COR-L47 (cell line): ENCODE measurements at regions not wholly inside any gene's neighbourhood (a gene's known extent, or its start where the extent isn't known, plus 50 kb on each side); places are given as distances from the start of the nearest gene placed in this dataset.

Experiments
- DNase-seq: peaks from one replicate; lab custom pipeline; 2025; lab: John Stamatoyannopoulos, UW

DNA sequence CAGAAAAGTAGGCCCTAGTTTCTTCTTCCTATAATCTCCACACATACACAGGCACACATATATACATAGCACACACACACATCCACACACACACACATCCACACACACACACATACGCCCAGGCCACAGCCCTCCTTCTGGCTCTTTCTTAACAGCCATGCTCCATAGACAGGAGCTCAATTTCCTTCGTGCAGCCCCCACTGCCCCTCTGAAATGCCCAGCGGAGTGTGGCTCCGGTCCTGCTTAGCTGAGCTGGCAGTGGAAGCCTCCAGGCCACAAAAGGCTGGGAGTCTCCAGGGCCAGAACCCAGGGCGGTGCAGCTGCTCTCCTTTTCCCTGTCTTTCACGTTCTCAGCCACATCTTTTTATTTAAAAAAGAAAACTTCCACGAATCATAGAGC lies 282.9 kb upstream of the IGFBP3 start:
- no peak for DNase-seq

DNA sequence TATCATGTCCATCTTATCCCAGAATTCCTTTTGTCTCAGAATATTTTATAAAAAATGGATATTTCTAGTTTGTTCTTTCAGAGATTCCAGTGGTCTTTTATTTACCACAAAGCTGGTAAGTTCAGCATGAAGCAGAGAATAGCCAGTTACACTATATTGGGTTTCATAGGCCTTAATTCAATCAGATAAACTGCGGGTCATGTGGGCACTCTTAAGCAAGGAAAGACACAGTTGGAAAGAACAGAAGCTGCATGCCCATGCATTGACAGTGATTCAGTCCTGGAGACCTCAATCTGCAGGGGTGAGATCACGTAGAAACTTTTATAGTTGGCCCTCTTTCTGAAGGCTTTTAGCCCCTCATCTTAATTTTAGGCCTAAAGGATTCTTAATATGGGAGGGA lies 281.3 kb upstream of the IGFBP3 start:
- no peak for DNase-seq

DNA sequence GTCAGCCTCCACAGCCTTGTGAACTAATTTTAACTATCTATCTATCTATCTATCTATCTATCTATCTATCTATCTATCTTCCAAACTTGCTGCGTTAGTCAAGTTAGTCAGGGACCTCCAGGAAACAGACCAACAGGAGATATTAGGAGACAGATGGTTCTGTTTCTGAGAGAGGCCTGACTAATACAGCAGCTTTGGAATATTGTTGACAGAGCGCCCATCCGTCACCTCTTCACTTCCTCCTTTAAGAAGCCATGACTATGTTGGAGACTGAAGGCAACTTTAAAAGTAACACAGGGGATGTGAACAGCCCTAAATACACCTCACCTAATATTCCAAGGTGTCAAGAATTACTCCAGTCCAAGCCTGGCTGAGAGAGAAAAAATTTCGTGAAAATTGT lies 280.9 kb upstream of the IGFBP3 start:
- no peak for DNase-seq

DNA sequence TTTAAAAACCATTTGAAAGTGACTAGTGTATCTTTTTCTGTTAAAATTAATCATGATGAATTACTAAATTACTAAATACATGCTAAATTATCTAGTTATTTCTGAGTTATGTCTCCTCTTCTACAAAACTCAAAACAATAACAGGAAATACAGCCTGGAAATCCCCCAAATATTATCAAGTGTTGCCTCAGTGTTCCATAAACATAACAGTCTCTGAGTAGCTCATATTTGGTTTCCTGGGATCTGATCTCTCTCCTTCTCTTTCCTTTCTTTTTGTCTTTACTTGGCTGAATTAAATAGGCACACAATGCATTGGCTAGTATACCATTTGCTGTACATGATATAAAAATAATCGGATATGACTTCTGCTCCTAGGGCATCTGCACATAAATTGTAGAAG lies 277.6 kb upstream of the IGFBP3 start:
- no peak for DNase-seq

DNA sequence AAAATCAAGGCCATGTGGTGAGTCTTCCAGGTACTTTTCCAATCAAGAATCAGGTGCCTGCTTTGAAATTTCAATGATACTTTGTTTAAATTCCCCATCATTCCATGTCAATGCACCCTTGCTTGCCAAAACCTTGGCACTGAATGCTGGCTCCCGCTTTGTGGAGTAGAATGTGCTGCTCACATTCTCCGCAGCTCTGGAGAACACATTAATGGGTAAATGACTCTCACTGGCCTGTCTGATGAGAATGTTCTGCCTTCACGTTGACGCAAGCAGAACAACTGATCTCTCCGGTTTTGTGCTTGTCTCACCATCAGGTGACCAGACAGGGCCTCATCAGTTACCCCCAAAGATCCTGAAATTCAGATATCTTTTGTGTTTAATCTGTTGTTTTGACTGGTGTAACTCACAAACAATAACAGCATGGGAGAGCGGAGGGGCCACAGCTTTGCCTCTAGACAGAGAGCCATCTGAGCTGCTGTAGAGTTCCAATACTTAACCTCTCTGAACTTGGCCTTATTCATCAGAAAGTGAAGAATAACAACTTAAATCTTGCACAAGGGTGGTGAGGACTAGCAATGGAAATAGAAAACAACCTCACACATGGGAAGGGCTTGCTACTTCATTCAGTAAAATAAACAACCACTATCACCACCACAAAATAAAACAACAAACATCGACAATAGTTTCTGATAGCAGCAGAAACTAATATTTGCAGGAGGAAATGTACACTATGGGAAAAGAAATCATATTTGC lies 276.9 kb upstream of the IGFBP3 start:
- DNase-seq, result no peak

DNA sequence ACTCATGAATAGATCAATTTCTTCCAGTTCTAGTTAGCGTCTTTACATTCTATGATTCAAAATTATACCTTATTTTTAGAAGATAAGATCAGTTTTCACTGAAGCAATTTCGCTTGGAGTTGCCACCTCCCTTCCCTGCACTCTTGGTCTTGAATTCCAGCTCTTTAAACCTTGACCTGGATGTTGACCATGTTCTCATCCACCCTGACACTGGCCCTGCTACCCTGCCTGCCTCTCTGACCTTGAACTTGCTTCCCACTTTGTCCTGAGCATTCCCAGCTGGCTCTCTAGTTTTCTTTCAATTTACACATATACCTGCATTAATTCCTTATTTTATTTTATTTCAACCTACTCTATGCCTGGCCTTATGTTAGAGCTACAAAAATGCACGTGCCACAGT lies 274.9 kb upstream of the IGFBP3 start:
- no peak for DNase-seq

DNA sequence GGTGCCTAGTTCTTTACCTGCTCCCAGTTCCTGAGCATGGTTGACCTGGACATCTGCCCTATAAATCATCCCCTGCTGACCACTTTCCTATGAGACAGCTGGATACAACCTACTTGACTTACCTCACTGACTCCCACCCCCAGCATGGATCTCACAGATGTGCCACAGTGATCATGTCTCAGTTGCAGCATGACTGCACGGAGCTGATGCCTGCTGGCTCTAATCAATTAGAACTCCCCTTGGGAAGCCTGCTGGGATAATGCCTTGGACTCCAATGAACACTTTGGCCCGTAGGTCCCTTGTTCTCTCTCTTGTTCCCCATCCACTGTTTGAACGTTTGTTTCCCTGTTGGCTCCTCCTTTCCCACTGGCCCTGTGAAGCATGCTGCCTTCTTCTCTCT lies 271.2 kb upstream of the IGFBP3 start:
- DNase-seq, result no peak

DNA sequence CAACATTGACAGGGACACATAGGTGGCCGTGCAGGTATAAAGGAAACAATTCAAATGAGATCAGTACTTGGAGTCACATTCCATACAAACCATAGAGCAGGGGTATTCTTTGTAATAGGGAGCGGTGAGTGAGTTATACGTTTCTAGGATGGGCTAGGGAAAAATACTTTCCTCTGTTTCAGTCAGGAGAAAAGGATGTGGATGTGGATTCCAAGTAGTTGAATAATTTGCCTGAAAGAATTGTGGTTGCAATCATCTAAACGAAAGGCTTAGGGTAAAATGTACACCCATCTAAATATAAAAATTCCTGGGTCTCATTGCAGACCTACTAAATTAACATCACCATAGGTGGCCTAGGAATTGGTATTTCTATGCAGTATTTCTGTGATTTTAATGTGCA lies 270.7 kb upstream of the IGFBP3 start:
- no peak for DNase-seq

DNA sequence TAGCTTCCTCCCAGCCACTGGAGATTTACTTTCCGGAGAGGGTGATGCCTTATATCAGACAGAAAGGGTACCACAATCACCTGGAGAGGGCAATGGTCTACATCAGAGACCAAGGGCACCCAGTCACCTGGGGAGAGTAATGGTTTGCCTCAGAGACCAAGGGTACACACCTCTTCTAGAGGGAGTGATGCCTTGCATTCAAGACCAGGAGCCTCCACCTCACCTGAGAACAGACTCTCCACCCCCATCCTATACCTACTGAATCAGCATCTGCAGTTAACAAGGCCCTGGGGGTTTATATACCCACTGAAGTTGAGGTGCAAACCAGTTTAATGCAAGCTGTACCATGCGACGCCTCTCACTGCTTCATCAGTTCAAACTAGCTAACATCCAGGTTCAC lies 270.2 kb upstream of the IGFBP3 start:
- no peak for DNase-seq

DNA sequence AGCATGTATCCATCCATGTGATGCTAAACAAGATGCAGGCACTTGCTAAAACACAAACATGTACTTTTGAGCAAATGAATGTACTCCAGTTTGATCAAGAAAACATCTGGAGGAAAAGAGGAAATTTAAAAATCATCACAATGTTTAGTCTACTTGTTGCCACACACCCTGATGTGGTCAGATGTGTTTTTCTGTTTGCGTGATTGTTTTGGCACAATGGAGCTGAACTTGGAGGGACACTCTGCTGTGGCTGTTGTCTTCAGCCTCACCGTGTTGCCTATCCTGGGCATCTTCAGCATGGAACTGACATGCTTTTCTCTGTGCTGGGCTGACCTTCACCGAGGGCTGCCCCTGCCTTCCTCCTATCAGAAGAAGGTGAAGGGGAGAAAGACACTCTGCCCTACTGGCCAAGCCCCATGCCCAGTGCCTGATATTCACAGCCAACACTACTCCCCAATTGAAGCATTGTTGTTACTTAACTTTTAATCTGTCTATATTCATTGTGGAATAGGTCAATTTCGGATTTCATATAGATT lies 268.3 kb upstream of the IGFBP3 start:
- DNase-seq, result no peak

DNA sequence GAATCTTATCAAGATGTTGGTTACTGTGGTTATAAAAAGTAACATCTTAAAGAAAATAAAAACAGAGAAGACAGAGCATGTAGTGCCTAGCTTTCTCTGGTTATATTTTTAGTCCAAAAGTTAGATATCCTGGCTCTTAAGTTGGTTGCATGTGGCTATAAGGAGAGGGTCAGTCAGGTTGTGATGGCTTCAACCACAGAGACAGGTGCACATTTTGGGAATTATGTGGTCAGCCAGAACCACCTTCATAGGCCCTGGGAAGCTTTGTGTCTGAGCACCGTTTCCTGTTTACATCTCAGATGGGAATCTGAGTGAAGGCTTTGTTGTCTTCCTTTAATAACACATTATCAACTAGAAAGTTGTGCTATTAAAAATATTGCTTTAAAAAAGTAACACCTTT lies 265.1 kb upstream of the IGFBP3 start:
- DNase-seq, result no peak

DNA sequence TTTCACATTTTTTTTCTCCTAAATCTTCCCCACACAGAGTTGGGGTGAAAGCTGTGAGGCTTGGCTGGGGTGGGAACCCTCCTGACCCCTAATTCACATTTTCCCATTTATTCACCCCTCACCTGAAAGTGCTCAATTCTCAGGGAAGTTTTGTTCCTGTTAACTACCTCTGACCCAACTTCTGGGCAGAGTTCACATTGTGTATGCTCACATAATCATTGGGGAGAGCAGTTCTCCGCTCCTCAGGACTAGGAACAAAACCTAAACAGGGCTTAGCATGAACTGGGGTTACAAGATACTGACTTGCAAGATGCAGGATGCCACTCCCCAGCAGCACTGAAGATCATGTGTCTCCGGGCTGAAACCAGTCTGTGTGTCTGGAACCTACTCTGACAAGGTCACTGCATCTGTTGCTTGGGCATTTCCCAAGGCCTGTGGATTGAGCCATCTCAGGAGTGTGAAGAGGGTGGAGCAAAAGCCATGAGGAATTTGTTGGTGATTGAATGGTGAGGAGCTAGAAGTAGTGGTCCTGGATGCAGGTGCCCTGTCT lies 258.1 kb upstream of the IGFBP3 start:
- DNase-seq, result no peak

DNA sequence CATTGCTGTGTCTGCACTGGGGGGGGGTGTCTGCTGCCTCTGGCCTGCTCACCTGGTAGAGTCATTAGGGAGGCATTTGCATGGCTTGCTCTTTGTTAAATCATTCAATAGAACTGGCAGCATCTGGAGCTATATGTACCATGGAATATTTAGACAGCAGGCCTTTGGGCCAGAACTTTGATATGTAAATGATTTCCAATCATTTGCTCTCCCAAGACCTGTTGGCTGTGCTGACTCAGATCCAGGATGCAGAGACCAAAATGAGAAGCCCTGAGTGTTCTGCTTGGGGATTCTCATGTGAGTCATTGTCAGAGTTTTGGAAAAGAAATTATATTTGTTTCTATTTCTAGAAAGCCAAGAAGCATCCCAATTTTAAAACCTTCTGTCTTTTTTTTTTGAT lies 257.6 kb upstream of the IGFBP3 start:
- no peak for DNase-seq

DNA sequence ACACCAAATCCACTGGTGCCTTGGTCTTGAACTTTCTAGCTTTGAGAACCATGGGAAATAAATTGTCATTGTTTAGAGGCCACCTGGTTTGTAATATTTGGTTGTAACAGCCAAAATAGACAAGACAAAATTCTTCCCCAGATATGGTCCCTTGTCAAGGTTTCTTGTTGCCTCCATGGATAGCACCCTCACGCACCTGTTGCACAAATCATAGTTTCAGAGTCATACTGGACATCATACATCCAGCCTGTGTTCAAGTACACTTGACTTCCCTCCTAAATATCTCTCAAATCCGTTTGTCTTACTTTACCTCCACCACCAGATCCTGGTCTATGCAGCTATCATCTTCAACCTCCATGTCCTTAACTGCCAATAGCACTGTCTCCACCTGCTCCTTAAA lies 256.7 kb upstream of the IGFBP3 start:
- DNase-seq, result no peak

DNA sequence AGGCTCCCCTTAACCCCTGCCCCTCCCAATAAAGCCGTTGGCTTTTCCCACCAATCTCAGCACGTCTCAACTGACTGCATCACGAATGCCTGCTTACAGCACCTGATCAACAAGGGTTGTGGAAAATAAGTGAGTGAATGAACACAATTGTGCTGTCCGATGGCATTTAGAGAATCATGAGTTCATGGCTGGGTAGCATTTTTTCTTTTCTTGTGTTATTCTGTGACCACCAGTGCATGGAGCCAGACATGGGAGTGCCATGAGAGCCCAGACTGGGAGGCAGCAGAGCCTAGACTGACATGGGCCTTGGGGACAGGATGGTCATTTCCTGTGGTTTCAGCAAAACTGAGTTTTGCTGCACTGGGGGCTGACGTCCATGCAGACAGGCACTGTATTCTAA lies 254.1 kb upstream of the IGFBP3 start:
- no peak for DNase-seq

DNA sequence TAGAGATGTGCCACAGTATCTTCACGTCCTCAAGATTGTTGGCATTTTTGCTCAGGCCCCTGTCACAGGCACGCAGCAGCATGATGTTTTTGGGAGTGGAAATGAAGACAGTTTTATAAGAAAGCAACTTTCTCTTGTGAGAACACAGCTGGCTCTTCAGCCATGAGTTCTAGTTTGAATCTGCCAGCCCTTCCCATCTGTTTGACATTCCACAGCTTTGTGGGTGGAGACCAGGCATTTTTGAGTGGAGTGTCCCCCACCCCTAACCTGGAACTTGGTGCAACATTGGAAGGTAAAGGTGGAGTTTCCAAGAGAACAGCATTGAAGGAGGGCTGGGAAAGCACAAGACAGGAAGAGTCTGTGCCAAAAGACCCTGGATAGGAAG lies 253.1 kb upstream of the IGFBP3 start:
- DNase-seq, result no peak

DNA sequence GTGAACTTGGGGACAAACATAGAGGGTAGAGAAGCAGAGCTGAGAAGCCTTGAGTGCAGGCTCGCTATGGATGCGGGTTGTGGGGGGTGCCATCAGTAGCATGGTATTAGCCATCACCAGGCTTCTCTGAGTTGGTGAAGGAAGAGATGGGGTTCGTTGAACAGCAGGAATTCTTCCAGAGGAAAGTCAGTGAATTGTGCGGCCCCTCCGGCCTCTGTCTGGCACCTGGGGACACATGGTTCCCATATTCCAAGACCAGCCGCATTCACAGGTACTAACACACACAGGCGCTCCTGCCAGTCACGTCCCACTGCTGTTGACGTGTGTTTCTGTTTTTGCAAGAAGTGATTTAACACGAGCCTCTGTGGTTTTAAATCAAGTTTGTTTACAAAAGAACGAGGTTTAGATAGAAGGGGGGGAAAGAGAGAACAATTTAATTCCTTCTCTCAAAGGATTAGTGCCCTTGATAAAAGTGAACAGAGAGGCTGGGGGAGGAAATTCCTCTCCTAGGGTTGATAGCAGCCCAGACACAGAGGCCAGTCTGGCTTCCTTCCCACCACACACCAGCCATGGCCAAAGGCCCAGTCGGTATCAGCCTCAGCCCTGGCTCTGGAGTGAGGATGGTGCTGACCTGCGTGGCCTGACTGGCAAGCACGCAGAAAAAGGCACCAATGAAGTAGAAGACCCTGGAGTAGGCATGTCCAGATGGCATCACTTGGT lies 252.6 kb upstream of the IGFBP3 start:
- no peak for DNase-seq

DNA sequence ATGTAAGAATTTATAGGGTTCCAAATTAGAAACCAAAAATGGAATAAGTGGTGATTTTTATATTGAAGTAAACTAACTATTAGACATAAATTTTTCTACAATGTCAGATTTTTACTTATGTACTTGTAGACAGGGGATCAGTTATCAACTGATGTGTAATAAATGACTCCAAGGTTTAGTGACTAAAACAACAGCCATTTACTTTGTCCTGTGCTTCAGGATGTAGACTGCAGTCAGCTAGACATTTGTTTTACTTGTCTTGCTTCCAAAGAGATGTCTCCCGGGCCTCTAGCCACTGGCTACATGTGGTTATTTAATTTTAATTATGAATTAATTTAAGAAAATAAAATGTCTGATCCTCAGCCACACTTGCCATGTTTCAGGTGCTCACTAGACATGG lies 249.7 kb upstream of the IGFBP3 start:
- DNase-seq, result no peak

DNA sequence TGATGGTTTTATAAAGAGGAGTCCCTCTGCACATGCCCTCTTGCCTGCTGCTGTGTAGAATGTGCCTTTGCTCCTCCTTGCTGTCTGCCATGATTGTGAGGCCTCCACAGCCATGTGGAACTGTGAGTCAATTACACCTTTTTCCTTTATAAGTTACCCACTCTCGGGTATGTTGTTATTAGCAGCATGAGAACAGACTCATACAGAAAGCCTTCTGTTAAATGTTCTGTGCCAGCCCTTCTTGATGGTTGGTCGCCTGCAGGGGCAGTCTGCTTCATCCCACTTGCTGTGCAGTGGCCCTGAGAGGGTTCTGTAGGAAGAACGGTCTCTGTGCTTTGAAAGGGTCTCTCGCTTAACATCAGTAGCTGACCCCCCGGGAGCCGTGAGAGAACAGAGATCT lies 248.9 kb upstream of the IGFBP3 start:
- no peak for DNase-seq

DNA sequence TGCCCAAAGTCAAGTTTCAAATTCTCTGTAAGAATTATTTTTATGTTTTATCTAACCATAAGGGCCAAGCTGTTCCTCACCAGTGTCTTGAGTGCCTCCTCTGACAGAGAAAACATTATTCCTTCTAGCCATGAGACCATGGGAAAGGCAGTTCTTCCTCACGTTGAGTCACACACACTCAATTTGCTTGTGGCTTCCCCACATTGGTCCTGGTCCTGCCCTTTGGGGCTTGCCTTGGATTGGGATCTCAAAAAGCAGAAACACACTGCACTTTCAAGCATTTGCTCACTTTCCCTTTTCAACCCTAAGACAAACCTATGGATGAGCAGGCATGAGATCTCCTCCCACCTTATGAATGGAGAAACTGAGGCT lies 248.3 kb upstream of the IGFBP3 start:
- no peak for DNase-seq

DNA sequence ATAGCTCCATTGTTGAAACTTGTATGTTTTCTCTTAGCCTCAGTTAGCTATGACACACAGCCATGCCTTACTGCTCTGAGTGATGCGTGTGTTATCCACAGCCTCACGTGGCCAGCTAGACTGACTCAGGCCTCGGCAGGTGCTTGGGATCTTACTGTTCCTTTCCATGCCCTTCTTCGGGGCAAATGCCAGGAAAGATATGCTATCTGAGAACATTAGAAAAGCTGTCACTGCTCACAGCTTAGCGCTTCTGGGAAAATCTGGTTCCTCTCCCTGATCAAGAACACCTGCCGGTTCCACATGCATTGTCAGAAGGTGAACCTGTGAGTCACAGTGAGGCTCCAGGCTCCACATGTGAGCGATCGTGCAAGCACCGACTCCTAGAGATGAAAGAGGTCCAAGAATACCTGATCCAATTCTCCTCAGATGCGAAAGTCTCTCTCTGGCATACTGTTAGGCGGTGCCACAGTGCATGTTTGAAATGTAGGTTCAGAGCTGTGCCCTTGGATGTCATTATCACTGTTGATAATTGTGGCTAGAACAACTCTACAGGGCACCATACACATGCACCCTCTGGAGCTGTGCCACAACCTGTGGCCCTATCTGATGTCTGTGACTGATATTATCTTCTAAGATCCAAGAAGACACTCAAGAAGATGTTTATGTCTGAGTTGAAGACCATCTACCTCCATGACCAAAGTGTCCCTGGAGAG lies 247.8 kb upstream of the IGFBP3 start:
- no peak for DNase-seq

DNA sequence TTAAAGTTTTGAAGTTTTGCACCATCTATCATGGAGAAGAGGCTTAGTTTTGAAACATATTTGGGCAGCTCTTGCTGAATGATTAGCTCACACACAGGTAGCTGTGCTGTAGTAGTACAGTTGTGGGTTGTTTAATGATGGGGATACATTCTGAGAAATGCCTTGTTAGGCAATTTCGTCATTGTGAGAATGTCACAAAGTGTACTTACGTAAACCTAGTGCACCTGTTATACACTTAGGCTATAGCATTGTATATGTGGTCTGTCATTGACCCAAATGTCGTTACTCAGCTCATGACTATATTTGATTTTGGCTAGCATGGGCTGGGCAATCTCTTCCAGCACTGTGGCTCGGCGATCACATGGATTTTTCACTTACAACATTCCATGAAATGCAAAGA lies 247.2 kb upstream of the IGFBP3 start:
- DNase-seq, result no peak

DNA sequence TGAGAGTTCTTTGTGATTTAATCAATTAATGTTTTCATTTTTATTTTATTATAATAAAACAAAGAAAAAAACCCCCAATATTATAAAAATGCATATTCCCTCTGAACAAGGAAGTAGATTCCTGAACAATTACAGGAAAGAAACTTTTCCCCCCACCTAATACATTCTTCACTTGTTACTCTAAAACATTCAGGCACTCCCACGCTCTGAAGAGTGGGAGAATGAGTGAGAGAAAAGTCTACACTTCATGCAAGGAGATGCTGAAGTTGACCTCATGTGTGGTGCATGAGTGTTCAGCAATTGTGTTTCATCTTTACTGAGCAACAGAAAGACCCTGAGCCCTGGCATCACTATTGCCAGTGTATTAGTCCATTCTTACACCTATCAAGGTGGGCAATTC lies 244.2 kb upstream of the IGFBP3 start:
- DNase-seq, result no peak
